H1 (cell line): ENCODE measurements at regions not wholly inside any gene's neighbourhood (a gene's known extent, or its start where the extent isn't known, plus 50 kb on each side); places are given as distances from the start of the nearest gene placed in this dataset.

Source experiments
- CTCF ChIA-PET: fragments of 300-600 bp; sonication (Branson Sonifier 250); formaldehyde crosslinking; loops from one replicate; lab custom pipeline; 2021; ENCODE audit not compliant: partially characterized antibody; lab: Charles Lee
- POLR2A ChIA-PET: fragments of 300-600 bp; sonication (Branson Sonifier 250); formaldehyde crosslinking; loops from one replicate; lab custom pipeline; 2021; ENCODE audit warnings: inconsistent platforms; ENCODE audit not compliant: partially characterized antibody; lab: Charles Lee
- DNase-seq, 2 experiments: peaks; one replicate each; pipeline versions ENCODE4 v3.0.0 to v3.0.0-alpha.2; 2010 to 2022; ENCODE audit warnings: low spot score in 2 of 2, low read depth in 1 of 2, mixed read lengths in 1 of 2
- FAIRE-seq: peaks from 2 replicates; lab custom pipeline; 2011; peaks lifted over from hg19 to GRCh38; lab: Jason Lieb, UNC
- H2AFZ ChIP-seq: 2 replicates; pipeline ENCODE4 v1.8.1; 2012; ENCODE audit warnings: low read length, inconsistent platforms
- H2AK5ac ChIP-seq: 2 replicates; pipeline ENCODE4 v1.6.1; 2013; ENCODE audit warnings: low read depth, low read length
- H2BK120ac ChIP-seq: replicated peaks from 2 replicates; pipeline ENCODE3; 2013; ENCODE audit warnings: low read depth, low read length, inconsistent platforms
- H2BK12ac ChIP-seq: 2 replicates; pipeline ENCODE4 v1.6.1; 2013; ENCODE audit warnings: low read depth, low read length
- H2BK15ac ChIP-seq: 2 replicates; pipeline ENCODE4 v1.6.1; 2013; ENCODE audit warnings: low read length
- H2BK20ac ChIP-seq: 2 replicates; pipeline ENCODE4 v1.6.1; 2013; ENCODE audit warnings: low read length
- H2BK5ac ChIP-seq: 2 replicates; pipeline ENCODE4 v1.6.1; 2013; ENCODE audit warnings: low read depth, low read length
- H3K14ac ChIP-seq: 2 replicates; pipeline ENCODE4 v1.6.1; 2013; ENCODE audit warnings: inconsistent platforms; ENCODE audit not compliant: insufficient read length
- H3K18ac ChIP-seq: 2 replicates; pipeline ENCODE4 v1.6.1; 2013; ENCODE audit warnings: low read length; ENCODE audit errors: extremely low read depth
- H3K23ac ChIP-seq: 2 replicates; pipeline ENCODE4 v1.6.1; 2013; ENCODE audit warnings: inconsistent platforms; ENCODE audit not compliant: insufficient read length
- H3K23me2 ChIP-seq: 2 replicates; pipeline ENCODE4 v1.6.1; 2013; ENCODE audit warnings: low read depth, low read length
- H3K27ac ChIP-seq: 2 replicates; pipeline ENCODE4 v1.6.1; 2011; ENCODE audit warnings: low read depth, low read length, inconsistent platforms
- H3K27me3 ChIP-seq, 4 experiments: replicated peaks in 1 of 4; 1 replicate in 1 of 4; 2 replicates in 3 of 4; pipeline versions ENCODE4 v1.6.1 to v1.8.1; 2011 to 2013; ENCODE audit warnings: low read length in 3 of 4, mild to moderate bottlenecking in 3 of 4, inconsistent platforms in 2 of 4, mixed read lengths in 2 of 4, moderate library complexity in 1 of 4; ENCODE audit not compliant: control insufficient read depth in 3 of 4, insufficient read depth in 3 of 4; ENCODE audit errors: extremely low read depth in 1 of 4
- H3K36me3 ChIP-seq, 4 experiments: 2 replicates each; pipeline versions ENCODE4 v1.6.1 to v1.8.1; 2011 to 2013; ENCODE audit warnings: mild to moderate bottlenecking in 4 of 4, low read length in 3 of 4, moderate library complexity in 2 of 4, control low read depth in 1 of 4, inconsistent platforms in 1 of 4; ENCODE audit not compliant: insufficient read depth in 4 of 4, control insufficient read depth in 2 of 4
- H3K4ac ChIP-seq: replicated peaks from 2 replicates; pipeline ENCODE3; 2013; ENCODE audit warnings: low read length, low read depth, mixed read lengths, inconsistent platforms; ENCODE audit not compliant: insufficient read length
- H3K4me1 ChIP-seq, 4 experiments: replicated peaks in 1 of 4; 1 replicate in 1 of 4; 2 replicates in 3 of 4; pipeline versions ENCODE4 v1.6.1 to v1.8.1; 2011 to 2013; ENCODE audit warnings: low read length in 3 of 4, inconsistent platforms in 2 of 4, mixed read lengths in 1 of 4; ENCODE audit not compliant: insufficient read depth in 4 of 4, control insufficient read depth in 3 of 4
- H3K4me2 ChIP-seq, 2 experiments: 2 replicates each; pipeline versions ENCODE4 v1.6.1 to v1.8.1; 2011 to 2013; ENCODE audit warnings: low read depth in 2 of 2, low read length in 2 of 2, control low read depth in 1 of 2, inconsistent platforms in 1 of 2, mild to moderate bottlenecking in 1 of 2; ENCODE audit not compliant: insufficient read depth in 1 of 2
- H3K4me3 ChIP-seq, 4 experiments: fragments of 200-600, 300-600 bp in 1 of 4; sonication (generic), shearing (Covaris generic), sonication (Bioruptor Twin) in 1 of 4; 2 replicates each; pipeline versions ENCODE4 v1.5.1 to v1.8.1; 2011 to 2016; ENCODE audit warnings: low read length in 4 of 4, low read depth in 3 of 4, control low read depth in 2 of 4, inconsistent platforms in 2 of 4, mild to moderate bottlenecking in 2 of 4, mixed read lengths in 1 of 4, moderate library complexity in 1 of 4; ENCODE audit not compliant: insufficient read depth in 2 of 4; ENCODE audit errors: extremely low read depth in 1 of 4
- H3K56ac ChIP-seq: replicated peaks from 2 replicates; pipeline ENCODE3; 2013; ENCODE audit warnings: low read depth, mild to moderate bottlenecking, mixed read lengths, low read length, inconsistent platforms; ENCODE audit not compliant: insufficient read length
- H3K79me1 ChIP-seq: 2 replicates; pipeline ENCODE4 v1.6.1; 2013; ENCODE audit warnings: low read depth, low read length, control low read depth
- H3K79me2 ChIP-seq, 2 experiments: 2 replicates each; pipeline versions ENCODE4 v1.6.1 to v1.8.1; 2012 to 2013; ENCODE audit warnings: low read length in 2 of 2, mild to moderate bottlenecking in 2 of 2, inconsistent platforms in 1 of 2; ENCODE audit not compliant: insufficient read depth in 2 of 2, control insufficient read depth in 1 of 2
- H3K9ac ChIP-seq, 4 experiments: replicated peaks in 1 of 4; 1 replicate in 1 of 4; 2 replicates in 3 of 4; pipeline versions ENCODE4 v1.6.1 to v1.8.1; 2011 to 2013; ENCODE audit warnings: low read depth in 3 of 4, low read length in 3 of 4, control low read depth in 2 of 4, mild to moderate bottlenecking in 2 of 4, moderate library complexity in 2 of 4, inconsistent platforms in 1 of 4; ENCODE audit errors: extremely low read depth in 1 of 4
- H3K9me3 ChIP-seq, 2 experiments: 2 replicates each; pipeline versions ENCODE4 v1.6.1 to v1.8.1; 2012 to 2013; ENCODE audit warnings: mild to moderate bottlenecking in 2 of 2, moderate library complexity in 2 of 2, control low read depth in 1 of 2, inconsistent platforms in 1 of 2, low read depth in 1 of 2, low read length in 1 of 2, mixed read lengths in 1 of 2; ENCODE audit not compliant: insufficient read depth in 2 of 2
- H4K20me1 ChIP-seq, 2 experiments: replicated peaks in 1 of 2; 2 replicates each; pipeline versions ENCODE3 to v1.8.1; 2011 to 2013; ENCODE audit warnings: inconsistent platforms in 2 of 2, low read length in 2 of 2, mild to moderate bottlenecking in 1 of 2; ENCODE audit not compliant: insufficient read depth in 2 of 2, control insufficient read depth in 1 of 2
- H4K5ac ChIP-seq: 2 replicates; pipeline ENCODE4 v1.6.1; 2013; ENCODE audit warnings: low read length, low read depth, mixed read lengths, inconsistent platforms; ENCODE audit not compliant: insufficient read length
- H4K8ac ChIP-seq: 2 replicates; pipeline ENCODE4 v1.8.0; 2013; ENCODE audit warnings: mild to moderate bottlenecking, moderate library complexity, low read length, inconsistent platforms; ENCODE audit not compliant: insufficient read depth; ENCODE audit errors: extremely low read depth
- H4K91ac ChIP-seq: replicated peaks from 2 replicates; pipeline ENCODE3; 2013; ENCODE audit warnings: low read length, mixed read lengths, inconsistent platforms; ENCODE audit not compliant: insufficient read length
- BCL11A ChIP-seq, 2 experiments: IDR thresholded peaks; one replicate each; pipeline ENCODE4 v1.6.1; 2011; ENCODE audit warnings: low read depth in 2 of 2, low read length in 2 of 2, mild to moderate bottlenecking in 2 of 2
- CEBPB ChIP-seq: IDR thresholded peaks from 2 replicates; pipeline ENCODE4 v1.6.1; 2012; ENCODE audit warnings: low read depth, low read length
- EZH2 ChIP-seq: fragments of 200-600 bp; sonication (generic); IDR thresholded peaks from 2 replicates; pipeline ENCODE4 v1.7.1; 2012; ENCODE audit warnings: low read depth, mild to moderate bottlenecking, moderate library complexity, low read length, inconsistent platforms; ENCODE audit not compliant: severe bottlenecking
- GABPA ChIP-seq: IDR thresholded peaks from 2 replicates; pipeline ENCODE4 v1.6.1; 2011; ENCODE audit warnings: mild to moderate bottlenecking, low read length, moderate library complexity, borderline replicate concordance; ENCODE audit not compliant: insufficient read depth
- GTF2F1 ChIP-seq: IDR thresholded peaks from 2 replicates; pipeline ENCODE4 v1.6.1; 2012; ENCODE audit warnings: low read depth, low read length, improper control_type of control experiment, borderline replicate concordance
- SAP30 ChIP-seq: fragments of 300-600 bp; sonication (generic); IDR thresholded peaks from 2 replicates; pipeline ENCODE4 v1.7.1; 2012; ENCODE audit warnings: low read length, moderate library complexity, mild to moderate bottlenecking, inconsistent platforms; ENCODE audit not compliant: insufficient read depth, insufficient replicate concordance
- SIN3A ChIP-seq, 2 experiments: IDR thresholded peaks in 1 of 2; conservative IDR thresholded peaks in 1 of 2; 2 replicates each; pipeline ENCODE4 v1.6.1; 2011 to 2012; ENCODE audit warnings: low read length in 2 of 2, improper control_type of control experiment in 1 of 2, low read depth in 1 of 2, mild to moderate bottlenecking in 1 of 2
- SIRT6 ChIP-seq: IDR thresholded peaks from one replicate; pipeline ENCODE4 v1.7.1; 2012; ENCODE audit warnings: low read length, inconsistent platforms
- SP2 ChIP-seq: IDR thresholded peaks from 2 replicates; pipeline ENCODE4 v1.6.1; 2012; ENCODE audit warnings: mild to moderate bottlenecking, low read length, inconsistent platforms
- TBP ChIP-seq: IDR thresholded peaks from 2 replicates; pipeline ENCODE4 v1.6.1; 2011; ENCODE audit warnings: low read depth, low read length, improper control_type of control experiment
- WGBS, 2 experiments: shearing (Covaris generic) in 1 of 2; methylation state at CpG; one replicate each; pipeline versions ENCODE4 v1.1.6 to v1.1.7; 2013 to 2015; ENCODE audit warnings: low lambda C conversion rate in 2 of 2, mixed read lengths in 2 of 2, inconsistent platforms in 1 of 2, low coverage in 1 of 2, missing lambda C conversion rate in 1 of 2; ENCODE audit not compliant: insufficient replicate concordance in 2 of 2, insufficient coverage in 1 of 2, insufficient read length in 1 of 2; ENCODE audit errors: extremely low coverage in 1 of 2, missing lambda C conversion rate in 1 of 2; 5-methylcytosine and 5-hydroxymethylcytosine counted together
- TF ChIP-seq, protein P1 (sequence below), 3 experiments: IDR thresholded peaks; 1 replicate in 2 of 3; 2 replicates in 1 of 3; pipeline versions ENCODE4 v1.5.1 to v1.6.1; 2011; ENCODE audit warnings: low read length in 3 of 3, mild to moderate bottlenecking in 3 of 3, inconsistent platforms in 2 of 3, low read depth in 1 of 3, moderate library complexity in 1 of 3; ENCODE audit not compliant: insufficient read depth in 1 of 3; ENCODE audit errors: control extremely low read depth in 1 of 3

GRCh38 chr3:43192028-43192427, 86.1 kb upstream of the POMGNT2 start:
- H3K4me1 ChIP-seq = no peaks in the 10 kb centered on the region
- H3K4me2 ChIP-seq = no peak overlapping the region
- no peak overlapping the region for H3K18ac ChIP-seq
- no peak overlapping the region for H4K8ac ChIP-seq
- H4K5ac ChIP-seq = no peak overlapping the region
- DNase-seq (no peak), FAIRE-seq (no peak)
- H4K20me1 ChIP-seq = no peaks in the 10 kb centered on the region
- H3K23me2 ChIP-seq = no peaks in the 10 kb centered on the region
- H3K4ac ChIP-seq = no peak overlapping the region
- peaks cover 0 to 1% (median 0%) of the 10 kb centered on the region in 4 experiments; a peak in 1 of 7 replicates for H3K27me3 ChIP-seq
- TF ChIP-seq EZH2 = no peak
- no peak for TF ChIP-seq SAP30
- no peak for TF ChIP-seq GABPA
- no peak for TF ChIP-seq SIN3A (conservative IDR thresholded peaks at IDR 0.05 in 1 of 2, IDR thresholded peaks at IDR 0.05 in 1 of 2; ENCODE audit: low read depth in 1 of 2, low read length in 2 of 2)
- TF ChIP-seq SIRT6 = no peak
- no peak for TF ChIP-seq BCL11A (IDR thresholded peaks at IDR 0.05; ENCODE audit: low read depth in 2 of 2, low read length in 2 of 2)
- no peak for TF ChIP-seq TBP
- TF ChIP-seq, protein P1, sequence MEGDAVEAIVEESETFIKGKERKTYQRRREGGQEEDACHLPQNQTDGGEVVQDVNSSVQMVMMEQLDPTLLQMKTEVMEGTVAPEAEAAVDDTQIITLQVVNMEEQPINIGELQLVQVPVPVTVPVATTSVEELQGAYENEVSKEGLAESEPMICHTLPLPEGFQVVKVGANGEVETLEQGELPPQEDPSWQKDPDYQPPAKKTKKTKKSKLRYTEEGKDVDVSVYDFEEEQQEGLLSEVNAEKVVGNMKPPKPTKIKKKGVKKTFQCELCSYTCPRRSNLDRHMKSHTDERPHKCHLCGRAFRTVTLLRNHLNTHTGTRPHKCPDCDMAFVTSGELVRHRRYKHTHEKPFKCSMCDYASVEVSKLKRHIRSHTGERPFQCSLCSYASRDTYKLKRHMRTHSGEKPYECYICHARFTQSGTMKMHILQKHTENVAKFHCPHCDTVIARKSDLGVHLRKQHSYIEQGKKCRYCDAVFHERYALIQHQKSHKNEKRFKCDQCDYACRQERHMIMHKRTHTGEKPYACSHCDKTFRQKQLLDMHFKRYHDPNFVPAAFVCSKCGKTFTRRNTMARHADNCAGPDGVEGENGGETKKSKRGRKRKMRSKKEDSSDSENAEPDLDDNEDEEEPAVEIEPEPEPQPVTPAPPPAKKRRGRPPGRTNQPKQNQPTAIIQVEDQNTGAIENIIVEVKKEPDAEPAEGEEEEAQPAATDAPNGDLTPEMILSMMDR (IDR thresholded peaks at IDR 0.05; ENCODE audit: control extremely low read depth in 1 of 3, insufficient read depth in 1 of 3, low read depth in 1 of 3, low read length in 3 of 3) = no peak
- TF ChIP-seq SP2 = no peak
- TF ChIP-seq GTF2F1 = no peak
- TF ChIP-seq CEBPB = no peak
- H3K79me2 ChIP-seq = no peaks in the 10 kb centered on the region
- no peak overlapping the region for H3K14ac ChIP-seq
- no peak overlapping the region for H2BK15ac ChIP-seq
- ChIA-PET CTCF (interaction anchor here (1.5 kb wide), 1 partner anchor 12 kb away, joined by 3 read pairs; no protein-coding TSS in a partner anchor), POLR2A (no interaction called here)
- H3K79me1 ChIP-seq = no peaks in the 10 kb centered on the region
- no peak overlapping the region for H2BK12ac ChIP-seq
- H4K91ac ChIP-seq = no peak overlapping the region
- no peak overlapping the region for H2BK20ac ChIP-seq
- no peak overlapping the region for H3K9ac ChIP-seq
- 46% methylated on average over 2 of the region's 2 CpGs; no CpG with 5 or more reads in 1 of the 2 experiments for WGBS, 2 experiments
- H3K56ac ChIP-seq = no peak overlapping the region
- H3K27ac ChIP-seq = no peak overlapping the region
- no peak overlapping the region for H2AFZ ChIP-seq
- no peak overlapping the region for H2BK120ac ChIP-seq
- H3K9me3 ChIP-seq = peaks cover 0 to 2% of the 10 kb centered on the region in 2 experiments; a peak in 2 of 4 replicates
- no peak overlapping the region for H3K23ac ChIP-seq
- H3K36me3 ChIP-seq = no peaks in the 10 kb centered on the region
- H2AK5ac ChIP-seq = no peak overlapping the region
- H2BK5ac ChIP-seq = no peak overlapping the region
- no peak overlapping the region for H3K4me3 ChIP-seq
